GM18907 (cell line): ENCODE measurements at regions not wholly inside any gene's neighbourhood (a gene's known extent, or its start where the extent isn't known, plus 50 kb on each side); places are given as distances from the start of the nearest gene placed in this dataset.
A peak's percentile ranks its signal among the peaks of the same experiment; 100 is the strongest.

ENCODE experiments used
- ATAC-seq: cut with Tn5 transposase; IDR thresholded peaks from one replicate; pipeline ENCODE4 v1.9.1; 2021; ENCODE audit warnings: mild to moderate bottlenecking, moderate library complexity; ENCODE audit not compliant: unreplicated experiment

DNA sequence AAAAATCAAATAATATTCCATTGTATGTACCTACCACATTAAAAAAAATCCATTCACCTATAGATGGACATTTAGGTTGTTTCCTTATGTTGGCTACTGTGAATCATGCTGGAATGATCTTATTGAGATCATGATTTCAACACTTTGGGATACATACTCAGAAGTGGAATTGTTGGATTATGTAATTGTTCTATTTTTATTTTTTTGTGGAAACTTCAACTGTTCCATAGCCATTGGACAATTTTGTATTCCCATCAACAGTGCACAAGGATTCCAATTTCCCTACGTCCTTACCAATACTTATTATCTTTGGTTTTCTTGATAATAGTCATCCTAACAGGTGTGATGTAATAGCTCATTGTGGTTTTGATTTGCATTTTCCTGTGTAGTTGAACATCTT lies 834.0 kb downstream of the MAFB start:
- no peak for ATAC-seq

DNA sequence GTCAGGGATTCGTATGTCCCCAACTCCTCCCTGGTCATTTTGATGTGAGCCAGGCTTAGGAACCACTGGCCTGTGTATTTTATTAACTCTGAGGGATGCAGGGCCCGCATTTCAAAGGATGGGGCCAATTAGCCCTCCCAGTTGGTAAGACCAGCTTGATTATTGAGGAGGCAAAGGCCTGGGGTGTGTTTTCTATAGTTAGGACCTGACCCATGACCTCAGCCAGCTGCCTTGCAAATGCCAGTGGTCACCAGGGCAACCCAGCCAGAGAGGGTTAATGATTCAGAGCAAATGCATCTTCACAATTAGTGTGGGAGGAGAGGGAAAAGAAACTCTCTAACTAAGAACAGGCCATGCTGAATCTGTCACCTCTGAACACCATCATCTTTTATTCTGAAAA lies 835.4 kb downstream of the MAFB start:
- ATAC-seq, result peak; percentile 77

DNA sequence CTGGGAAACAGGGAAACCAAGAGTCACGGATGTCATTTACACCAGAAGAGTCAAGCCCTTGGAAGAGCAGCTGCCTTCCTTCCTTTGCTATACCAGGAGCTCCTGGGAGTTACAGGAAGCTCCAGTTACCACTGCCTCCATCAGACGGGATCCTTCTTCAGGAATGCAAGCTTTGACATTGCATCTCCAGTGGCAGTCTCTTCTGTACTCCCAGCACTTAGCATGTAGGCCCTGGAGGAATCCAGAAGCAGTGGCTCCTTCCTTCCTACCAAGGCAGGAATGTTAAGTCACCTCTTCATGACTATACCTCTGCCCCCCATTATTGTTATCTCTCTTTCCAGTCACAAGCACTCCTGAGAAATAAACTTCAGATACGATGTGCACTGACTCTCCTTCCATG lies 836.0 kb downstream of the MAFB start:
- no peak for ATAC-seq

DNA sequence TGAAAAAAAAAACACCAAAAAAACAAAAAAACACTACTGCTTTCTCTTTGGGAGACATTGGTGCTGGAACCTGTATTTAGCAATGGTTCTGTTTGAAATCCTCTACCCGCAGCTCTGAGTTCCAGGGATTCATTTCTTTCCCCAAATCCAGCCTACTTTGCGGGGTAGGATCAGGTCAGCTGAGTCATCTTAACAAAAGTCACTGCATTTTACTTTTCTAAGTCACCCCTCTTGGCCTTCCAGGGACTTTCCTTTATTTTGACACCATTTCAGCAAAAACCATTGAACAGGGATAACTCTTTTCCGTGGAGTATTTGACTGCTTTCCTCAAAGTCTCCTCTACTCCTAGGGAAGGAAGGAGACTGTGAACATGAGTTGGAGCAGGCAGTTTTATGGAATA lies 837.6 kb downstream of the MAFB start:
- no peak for ATAC-seq

DNA sequence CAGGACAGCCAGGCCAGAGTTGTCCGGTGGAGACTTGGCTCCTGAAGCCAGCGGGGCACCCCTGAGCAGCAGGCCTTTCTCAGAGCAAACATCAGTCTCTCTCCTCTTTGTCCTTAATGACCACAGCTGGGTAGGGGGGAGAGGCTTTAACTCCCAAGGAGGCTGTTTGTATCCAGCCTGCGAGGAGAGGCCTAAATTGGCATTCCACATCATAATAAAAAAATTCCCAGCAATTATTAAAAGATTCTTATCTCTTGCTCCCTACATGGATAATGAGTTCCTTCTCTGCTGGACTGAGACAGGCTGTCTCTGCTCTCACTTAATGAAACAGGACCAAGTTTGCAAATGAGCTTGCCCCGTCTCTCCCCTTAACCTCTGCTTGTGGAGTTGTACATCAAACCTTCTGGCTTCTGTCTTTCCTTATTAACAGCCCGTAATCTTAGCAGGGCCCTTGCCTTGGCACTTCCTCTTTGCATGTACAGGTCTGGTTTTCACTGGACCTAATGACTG lies 838.2 kb downstream of the MAFB start:
- ATAC-seq, result no peak

DNA sequence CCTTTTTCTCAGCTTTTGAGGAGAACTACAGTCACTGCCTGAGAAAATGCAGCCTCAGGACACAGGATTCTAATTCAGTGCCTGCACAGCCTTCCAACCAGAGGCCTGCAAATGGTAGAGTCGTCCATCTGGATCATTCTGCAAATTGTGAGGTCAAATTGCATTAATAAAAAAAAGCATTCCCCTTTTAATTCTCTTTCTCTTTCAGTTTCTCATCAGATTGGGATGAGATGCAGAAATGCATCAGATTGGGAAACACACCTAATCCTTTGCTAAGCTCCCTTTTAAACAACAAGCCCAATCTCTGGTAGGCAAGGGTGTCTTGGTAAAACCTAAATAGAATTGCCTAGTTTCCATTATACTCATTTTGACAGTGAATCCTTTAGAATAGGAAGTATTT lies 838.8 kb downstream of the MAFB start:
- no peak for ATAC-seq

DNA sequence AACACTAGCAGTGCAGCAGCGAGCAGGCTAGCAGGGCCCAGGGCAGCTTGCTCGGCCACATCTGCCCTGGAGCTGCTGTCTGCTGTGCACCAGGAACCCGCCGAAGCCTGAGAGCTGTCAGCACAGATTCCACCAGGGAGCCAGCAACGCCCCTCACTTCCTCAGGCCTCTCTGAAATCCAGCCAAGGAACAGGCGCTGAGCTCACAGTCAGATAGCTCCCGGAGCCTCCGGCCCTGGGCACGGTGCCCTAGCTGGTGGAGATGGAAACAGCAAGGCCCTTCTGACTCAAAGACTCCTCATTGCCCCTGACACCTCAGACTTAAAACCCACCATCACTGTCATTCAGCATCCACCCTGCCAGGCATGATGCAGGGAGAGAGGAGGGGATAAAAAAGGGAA lies 839.4 kb downstream of the MAFB start:
- ATAC-seq, result no peak

DNA sequence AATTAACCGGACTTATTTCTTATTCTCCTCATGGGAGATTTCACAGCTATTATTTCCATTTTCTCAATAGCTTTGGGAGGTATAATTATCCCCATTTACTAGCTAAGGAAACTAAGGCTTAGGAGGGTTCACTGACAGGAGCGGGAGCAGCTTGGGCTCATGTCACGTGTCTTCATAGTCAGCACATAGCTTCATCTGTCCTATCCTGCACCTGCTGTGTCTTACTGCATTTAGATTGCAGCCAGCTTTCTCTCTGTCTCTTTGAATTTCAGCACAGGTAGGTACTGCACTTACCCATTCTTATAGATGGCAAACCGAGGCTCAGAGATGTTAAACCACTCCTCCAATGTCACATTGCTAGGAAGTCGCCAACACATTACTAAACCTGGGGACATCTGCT lies 839.9 kb downstream of the MAFB start:
- ATAC-seq, result no peak

DNA sequence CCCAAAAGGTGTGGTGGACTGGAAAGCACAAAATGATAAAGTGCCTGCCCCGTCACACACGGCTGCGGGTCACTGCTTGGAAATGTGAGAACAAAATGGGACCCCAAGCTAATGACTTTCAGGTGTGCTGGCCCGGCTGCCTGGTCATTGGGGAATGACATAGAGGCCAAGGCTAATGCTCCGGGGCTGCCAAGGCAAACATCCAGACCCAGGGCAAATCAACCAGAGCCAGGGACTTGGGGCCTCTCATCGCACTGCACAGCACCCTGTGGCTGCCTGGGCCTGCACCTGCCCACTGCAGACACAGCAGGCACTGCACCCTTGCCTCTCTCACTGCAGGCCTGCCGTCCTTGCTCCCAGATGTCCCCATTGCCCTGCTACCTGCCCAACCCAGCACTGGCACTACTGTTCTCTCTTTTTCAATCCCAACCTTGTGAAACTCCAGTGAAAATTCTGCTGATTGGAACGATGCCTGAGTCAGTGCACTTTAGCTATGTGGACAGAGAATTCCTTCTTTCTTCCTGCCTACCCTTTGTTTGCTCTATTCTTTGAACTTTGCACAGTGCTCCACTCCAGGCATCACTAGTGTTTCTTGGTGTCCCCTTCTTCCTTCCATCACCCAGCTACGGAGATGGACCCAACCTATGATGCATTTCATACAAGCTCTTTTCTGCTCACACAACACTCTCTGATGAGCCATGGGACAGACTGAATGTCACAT lies 849.5 kb downstream of the MAFB start:
- no peak for ATAC-seq

DNA sequence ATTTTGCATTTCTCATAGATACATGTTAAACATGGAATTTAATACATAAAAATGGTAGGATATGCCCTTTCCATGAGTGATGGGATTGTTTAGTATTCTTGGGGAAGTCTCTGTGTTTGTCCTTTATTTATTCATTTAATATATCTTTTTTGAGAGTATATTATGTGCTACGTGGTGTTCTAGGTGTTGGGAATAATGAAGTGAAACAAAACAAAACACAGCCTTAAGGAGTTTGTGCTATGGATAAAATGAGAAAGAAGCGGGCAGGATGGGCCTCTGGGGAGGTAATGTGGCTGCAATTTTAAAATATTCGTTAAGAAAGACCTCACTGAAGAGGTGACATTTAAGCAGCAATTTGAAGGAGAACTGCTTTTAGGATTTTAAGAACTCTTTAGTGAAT lies 851.5 kb downstream of the MAFB start:
- ATAC-seq, result no peak

DNA sequence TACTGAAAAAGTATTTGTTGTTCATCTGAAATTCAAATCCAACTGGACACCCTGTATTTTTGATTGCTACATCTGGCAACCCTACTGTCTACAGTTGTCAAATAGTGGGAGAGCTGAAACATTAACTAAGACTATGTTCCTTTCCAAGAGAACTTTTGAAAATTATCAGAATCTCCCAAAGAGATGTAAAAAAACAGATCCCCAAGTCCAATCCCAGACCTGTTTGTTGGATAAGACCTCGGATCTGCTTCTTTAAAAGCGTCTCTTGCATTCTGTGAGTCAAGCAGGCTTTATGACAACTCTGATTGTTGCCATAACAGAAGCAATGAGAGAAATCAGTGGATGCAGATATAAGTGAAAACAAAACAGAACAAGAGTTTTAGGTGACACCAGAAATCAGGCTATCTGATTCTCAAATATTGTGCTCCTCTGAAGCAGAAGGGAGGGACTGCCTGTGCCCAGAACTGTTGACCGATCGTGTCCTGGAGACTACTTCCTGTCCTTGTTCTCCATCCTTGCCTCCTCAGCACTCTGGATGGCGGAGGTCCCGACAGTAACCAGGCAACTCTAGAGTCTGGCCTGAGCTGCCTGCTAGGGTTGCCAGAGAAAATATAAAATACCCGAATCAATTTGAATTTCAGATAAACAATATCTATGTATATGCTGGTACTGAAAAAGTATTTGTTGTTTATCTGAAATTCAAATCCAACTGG lies 853.8 kb downstream of the MAFB start:
- no peak for ATAC-seq

DNA sequence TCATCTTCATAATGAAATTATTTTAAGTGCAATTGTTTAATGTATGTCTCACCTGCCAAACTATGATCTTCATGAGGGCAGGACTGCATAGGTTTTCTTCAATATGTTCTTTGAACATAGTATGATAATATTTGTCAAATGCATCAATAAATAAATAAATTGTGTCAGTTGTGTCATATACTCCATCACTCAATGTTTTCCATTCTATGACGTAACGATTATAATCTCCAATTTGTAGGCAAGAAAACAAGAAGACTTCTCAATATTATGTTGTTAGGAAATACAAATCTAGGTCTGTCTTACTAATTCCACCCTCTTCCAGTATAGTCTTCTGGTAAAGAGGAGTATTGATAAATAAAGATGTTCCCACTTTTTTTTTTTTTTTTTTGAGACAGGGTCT lies 858.1 kb downstream of the MAFB start:
- no peak for ATAC-seq

DNA sequence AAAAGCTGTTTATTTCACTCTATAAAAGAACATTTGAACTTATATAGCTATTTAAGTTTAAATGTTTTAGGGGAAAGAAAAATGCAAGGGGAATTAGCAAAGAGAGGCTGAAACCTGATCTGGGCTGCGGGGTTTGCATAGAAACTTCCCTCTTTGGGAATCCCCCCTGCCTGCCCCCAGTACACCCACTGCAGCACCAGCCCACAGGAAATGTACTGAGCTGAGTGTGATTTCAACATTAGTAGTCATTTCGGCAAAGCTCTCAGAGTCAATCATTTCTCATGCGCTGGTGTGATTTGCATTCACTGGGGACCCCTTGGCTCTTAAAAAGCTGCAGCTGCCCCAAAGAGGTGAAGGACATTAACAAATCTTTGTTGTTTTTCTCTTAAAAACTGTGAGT lies 859.4 kb downstream of the MAFB start:
- peak; percentile 81 for ATAC-seq

DNA sequence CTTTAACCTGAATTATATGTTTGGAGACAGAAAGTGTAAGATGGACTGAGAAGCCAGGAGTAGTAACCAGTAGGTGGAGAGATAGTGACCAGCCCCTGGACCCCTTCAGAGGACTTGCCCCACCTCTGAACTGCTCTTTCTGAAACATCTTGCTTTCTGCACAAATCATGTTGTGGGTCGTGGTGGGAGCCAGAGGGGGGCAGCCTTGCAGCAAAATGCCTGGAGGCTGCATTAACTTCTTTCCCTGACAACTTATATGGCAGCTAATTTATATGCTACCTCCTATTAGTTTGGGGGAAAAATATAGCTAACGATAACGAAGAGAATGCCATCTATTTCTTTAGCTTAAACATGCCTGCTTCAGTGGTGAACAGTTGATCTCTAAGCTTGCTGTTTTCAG lies 859.8 kb downstream of the MAFB start:
- no peak for ATAC-seq

DNA sequence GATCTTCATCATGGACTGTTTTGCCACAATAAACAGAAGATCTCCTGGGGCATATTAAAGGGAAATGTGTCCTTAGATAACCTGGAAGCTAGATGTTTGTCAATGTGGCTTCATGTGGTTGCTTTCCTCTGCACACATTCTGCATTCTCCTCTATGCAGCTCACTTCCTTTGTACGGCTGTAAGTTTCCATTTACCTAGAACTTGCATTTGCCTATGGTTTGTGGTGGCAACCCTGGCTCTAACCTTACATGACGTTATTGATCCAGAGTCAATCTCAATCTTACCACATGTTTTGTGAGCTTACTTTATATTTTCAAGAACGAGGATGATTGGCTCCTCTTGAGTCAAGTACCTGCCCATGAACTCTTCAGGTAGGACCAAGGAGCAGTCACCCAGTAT lies 863.1 kb downstream of the MAFB start:
- peak; percentile 72 for ATAC-seq

DNA sequence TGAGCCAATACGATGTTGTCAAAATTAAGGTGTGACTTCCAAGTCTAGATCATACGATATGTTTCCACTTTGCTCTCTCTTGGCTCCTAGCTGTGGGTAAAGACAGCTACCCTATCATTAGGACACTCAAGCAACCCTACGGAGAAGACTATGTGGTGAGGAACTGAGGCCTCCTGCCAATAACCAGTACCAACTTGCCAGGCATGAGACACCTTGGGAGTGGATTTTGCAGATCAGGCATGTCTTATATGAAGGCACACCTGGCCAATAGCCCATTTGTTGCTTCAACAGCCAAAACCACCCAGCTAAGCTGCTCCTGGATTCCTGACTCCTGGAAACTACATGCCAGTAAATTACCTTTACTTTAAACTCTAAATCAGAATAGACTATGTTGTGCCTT lies 863.4 kb downstream of the DHX35 start:
- no peak for ATAC-seq

DNA sequence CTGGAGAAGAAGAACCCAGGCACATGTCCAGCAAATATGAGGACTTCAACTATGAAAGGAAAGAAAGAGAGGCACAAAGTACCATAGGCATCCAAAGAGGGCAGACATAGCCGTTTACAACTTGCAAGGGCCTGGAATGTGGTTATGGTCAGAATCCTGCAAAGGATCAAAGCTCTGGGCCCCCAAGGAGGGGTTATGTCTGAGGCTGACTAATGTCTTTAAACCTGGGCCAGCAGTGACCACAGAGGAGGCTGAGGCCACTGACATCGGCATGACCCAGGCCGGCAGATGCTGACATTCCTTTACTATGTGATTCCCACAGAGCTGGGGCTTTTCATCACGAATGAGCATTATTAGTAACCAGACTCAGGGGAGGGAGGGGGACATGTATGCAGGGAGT lies 861.1 kb downstream of the DHX35 start:
- ATAC-seq, result no peak

DNA sequence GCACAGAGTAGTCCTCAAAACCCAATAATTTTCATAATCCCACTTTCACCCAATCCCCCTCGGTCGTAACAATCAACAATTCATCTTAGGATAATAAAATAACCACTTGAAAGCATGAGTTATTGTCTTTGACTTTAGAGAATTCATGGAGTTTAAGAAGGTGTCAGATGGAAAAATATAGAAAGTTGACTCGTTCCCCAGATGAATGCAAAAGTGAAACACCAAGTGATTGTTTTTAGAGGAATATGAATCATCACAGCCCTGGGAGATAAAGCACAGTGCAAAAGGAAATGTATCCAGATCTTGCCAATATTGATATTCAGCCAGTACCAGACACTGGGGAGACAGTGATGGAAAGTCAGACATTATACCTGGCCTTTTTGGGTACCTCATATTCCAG lies 860.5 kb downstream of the DHX35 start:
- ATAC-seq, result no peak

DNA sequence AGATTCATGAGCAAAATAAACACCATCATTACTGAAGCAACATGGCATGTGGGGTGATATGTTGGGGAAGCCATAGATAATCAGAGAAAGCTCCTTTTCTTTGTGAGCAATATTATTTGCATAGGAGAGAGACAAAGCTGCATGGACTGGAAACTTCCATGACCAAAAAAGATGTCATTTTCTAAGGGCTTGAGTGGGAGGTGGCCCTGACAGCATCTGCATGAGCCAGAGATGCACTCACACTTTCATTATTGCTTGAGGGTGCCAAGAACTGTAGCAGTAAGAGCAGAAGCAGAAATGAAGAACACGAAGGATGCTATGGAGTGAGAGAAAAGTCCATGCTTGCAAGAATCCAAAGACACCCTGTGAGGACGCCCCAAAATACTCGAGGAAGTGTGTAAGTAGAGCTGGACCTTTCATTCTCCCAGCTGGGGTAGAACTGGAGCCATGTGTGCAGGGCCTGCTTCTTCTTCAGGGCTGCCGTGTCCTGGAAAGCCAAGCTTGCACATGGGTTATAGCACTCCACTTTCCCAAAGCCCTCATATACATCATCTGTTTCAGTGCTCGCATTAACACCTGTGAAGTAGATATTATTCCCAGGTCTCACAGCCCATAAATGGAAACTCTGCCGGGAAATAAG lies 851.2 kb downstream of the DHX35 start:
- no peak for ATAC-seq

DNA sequence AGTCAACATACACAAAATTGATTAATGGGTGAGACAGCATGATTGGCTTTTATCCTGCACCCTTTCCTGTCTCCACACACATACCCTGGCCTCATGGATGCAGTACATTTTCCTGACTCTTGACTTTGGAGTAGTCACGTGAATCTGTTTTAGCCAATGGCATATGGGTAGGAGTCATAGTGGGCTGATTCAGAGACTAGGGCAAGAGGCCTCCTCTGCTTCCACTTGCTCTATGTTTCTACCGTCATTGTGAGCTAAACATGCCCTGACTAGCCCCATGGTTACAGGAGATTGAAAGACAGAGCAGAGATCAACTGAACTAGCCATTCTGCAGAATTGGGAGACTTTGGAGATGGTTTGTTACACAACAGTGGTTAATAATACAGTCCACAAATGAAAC lies 850.0 kb downstream of the DHX35 start:
- ATAC-seq, result no peak

DNA sequence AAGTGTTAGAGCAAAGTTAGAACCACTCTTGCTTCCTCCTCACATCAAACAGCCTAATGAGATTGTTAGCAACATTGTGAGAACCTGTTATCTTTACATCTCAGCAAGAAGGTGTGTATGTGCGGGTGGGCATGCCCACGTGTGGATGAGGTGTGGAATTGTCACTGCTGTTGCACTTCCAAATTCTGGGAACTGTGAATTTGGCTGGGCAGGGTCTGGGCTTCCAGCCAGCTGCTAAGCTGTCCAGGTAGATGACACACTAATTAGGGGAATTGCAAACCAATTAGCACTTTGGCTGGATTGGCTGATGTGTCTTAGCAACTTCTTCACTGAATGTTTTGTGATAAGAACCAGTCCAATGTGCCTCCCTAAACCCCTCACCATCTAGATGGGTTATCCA lies 848.2 kb downstream of the DHX35 start:
- no peak for ATAC-seq

DNA sequence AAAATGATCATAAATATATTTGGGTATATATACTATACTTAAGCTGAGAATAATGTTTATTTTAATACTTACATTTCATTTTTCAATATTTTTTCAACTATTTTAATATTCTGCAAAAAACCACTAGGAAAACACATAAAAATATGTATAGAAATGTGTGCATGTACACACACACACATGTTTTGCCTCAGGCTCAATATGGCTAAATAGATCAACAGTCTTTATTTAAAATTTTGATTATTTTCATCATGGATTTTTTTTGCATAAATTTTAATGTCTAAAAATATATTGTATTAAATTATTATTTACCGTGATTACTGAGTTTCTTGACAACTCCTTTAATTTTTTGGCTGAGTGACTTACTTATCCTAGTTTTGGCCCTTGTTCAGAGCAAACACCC lies 846.5 kb downstream of the DHX35 start:
- no peak for ATAC-seq
